Gastrocnemius medialis (tissue), 4 donors: ENCODE measurements at regions not wholly inside any gene's neighbourhood (a gene's known extent, or its start where the extent isn't known, plus 50 kb on each side); places are given as distances from the start of the nearest gene placed in this dataset.

Experiments used
- POLR2A ChIP-seq, 2 donors: fragments of 450-650 bp; IDR thresholded peaks; one replicate each; pipeline ENCODE4 v1.6.1; 2017; ENCODE audit warnings: antibody characterized with exemption in 2 of 2, mild to moderate bottlenecking in 2 of 2, moderate library complexity in 2 of 2
- TF ChIP-seq, protein P1 (sequence below), 5 experiments: fragments of 450-650 bp in 3 of 5; fragments of 200-600 bp in 2 of 5; sonication (generic) in 2 of 5; IDR thresholded peaks in 4 of 5; conservative IDR thresholded peaks in 1 of 5; 1 replicate in 4 of 5; 2 replicates in 1 of 5; pipeline ENCODE4 v1.5.1; 2016 to 2019; ENCODE audit warnings: antibody characterized with exemption in 5 of 5, mild to moderate bottlenecking in 3 of 5, moderate library complexity in 3 of 5

DNA sequence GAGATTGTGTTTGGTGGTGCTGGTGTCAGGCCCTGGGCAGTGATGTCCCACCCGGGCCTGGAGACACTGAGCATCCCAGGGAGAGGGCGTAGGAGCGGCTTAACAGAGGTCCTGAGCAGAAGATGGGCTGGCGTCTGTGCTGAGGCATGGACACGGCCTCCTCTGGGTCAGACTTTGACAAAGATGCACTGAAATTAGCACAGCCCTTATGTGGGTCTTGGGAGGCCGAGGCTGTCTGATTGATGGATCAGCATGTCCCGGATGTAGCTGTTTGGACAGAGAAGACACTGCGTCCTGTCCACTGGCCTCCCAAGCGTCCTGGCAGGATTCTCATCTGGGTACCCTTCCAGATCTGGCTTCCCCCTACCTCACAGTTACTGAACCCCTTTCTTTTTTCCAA, 159.4 kb downstream of the ANKRD30B start:
- no peak for TF ChIP-seq POLR2A (IDR thresholded peaks at IDR 0.05)
- TF ChIP-seq, protein P1, sequence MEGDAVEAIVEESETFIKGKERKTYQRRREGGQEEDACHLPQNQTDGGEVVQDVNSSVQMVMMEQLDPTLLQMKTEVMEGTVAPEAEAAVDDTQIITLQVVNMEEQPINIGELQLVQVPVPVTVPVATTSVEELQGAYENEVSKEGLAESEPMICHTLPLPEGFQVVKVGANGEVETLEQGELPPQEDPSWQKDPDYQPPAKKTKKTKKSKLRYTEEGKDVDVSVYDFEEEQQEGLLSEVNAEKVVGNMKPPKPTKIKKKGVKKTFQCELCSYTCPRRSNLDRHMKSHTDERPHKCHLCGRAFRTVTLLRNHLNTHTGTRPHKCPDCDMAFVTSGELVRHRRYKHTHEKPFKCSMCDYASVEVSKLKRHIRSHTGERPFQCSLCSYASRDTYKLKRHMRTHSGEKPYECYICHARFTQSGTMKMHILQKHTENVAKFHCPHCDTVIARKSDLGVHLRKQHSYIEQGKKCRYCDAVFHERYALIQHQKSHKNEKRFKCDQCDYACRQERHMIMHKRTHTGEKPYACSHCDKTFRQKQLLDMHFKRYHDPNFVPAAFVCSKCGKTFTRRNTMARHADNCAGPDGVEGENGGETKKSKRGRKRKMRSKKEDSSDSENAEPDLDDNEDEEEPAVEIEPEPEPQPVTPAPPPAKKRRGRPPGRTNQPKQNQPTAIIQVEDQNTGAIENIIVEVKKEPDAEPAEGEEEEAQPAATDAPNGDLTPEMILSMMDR (IDR thresholded peaks at IDR 0.05 in 4 of 5, conservative IDR thresholded peaks at IDR 0.05 in 1 of 5), result no peak
